Lower lobe of right lung (tissue), 2 donors: ENCODE measurements at regions not wholly inside any gene's neighbourhood (a gene's known extent, or its start where the extent isn't known, plus 50 kb on each side); places are given as distances from the start of the nearest gene placed in this dataset.

Experiments used
- ATAC-seq, 2 donors: fragments of 200-7000 bp; cut with Tn5 transposase; one replicate each; pipeline ENCODE4 v1.9.1; 2020 to 2022; ENCODE audit warnings: mild to moderate bottlenecking in 2 of 2, moderate library complexity in 2 of 2
- DNase-seq: peaks from one replicate; pipeline ENCODE4 v3.0.0-alpha.2; 2020
- H3K27ac ChIP-seq: fragments of 200-600 bp; one replicate; pipeline ENCODE4 v1.8.0; 2022
- H3K27me3 ChIP-seq: fragments of 200-600 bp; one replicate; pipeline ENCODE4 v1.8.0; 2022; ENCODE audit warnings: low read depth
- H3K36me3 ChIP-seq: fragments of 200-600 bp; one replicate; pipeline ENCODE4 v1.8.0; 2022; ENCODE audit warnings: mild to moderate bottlenecking
- H3K4me1 ChIP-seq: fragments of 200-600 bp; one replicate; pipeline ENCODE4 v1.8.0; 2022
- H3K4me3 ChIP-seq: fragments of 200-600 bp; one replicate; pipeline ENCODE4 v1.8.0; 2022; ENCODE audit warnings: mild to moderate bottlenecking
- H3K9me3 ChIP-seq: fragments of 200-600 bp; one replicate; pipeline ENCODE4 v1.8.0; 2022
- intact Hi-C: fragments of 100-400 bp; cut with DNase I; formaldehyde crosslinking; loops from one replicate; pipeline ENCODE4 v1.11.0; 2022
- TF ChIP-seq, protein P1 (sequence below): fragments of 200-600 bp; IDR thresholded peaks from one replicate; pipeline ENCODE4 v1.8.0; 2022; ENCODE audit warnings: antibody characterized with exemption, mild to moderate bottlenecking
- donor health status: DM: no; HTN: yes; CAD: no; lungs with severe emphysema.

DNA sequence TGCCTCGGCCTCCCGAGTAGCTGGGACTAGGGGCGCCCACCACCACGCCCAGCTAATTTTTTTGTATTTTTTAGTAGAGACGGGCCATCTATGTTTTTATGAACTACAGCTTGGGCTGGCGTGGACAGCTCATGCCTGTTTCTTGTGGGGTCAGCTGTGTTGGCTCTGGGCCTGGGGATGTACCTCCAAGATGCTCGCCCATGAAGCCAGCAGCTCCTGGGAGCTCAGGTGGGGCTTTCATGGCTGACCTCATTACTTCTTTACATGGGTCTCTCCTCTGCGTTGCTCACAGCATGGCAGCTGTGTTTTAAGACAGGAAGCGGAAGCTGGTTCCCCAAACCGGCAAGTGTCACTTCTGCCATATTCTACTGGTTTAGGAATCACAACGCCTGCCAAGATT lies 203.1 kb downstream of the SOX11 start:
- intact Hi-C loops: no loop called here
- no peaks in the 10 kb centered on the region for H3K36me3 ChIP-seq
- no peak for DNase-seq
- ATAC-seq: no peak
- no peaks in the 10 kb centered on the region for H3K27me3 ChIP-seq
- no peaks in the 10 kb centered on the region for H3K9me3 ChIP-seq
- no peak overlapping the region for H3K27ac ChIP-seq
- no peak overlapping the region for H3K4me3 ChIP-seq
- no peaks in the 10 kb centered on the region for H3K4me1 ChIP-seq
- TF ChIP-seq, protein P1, sequence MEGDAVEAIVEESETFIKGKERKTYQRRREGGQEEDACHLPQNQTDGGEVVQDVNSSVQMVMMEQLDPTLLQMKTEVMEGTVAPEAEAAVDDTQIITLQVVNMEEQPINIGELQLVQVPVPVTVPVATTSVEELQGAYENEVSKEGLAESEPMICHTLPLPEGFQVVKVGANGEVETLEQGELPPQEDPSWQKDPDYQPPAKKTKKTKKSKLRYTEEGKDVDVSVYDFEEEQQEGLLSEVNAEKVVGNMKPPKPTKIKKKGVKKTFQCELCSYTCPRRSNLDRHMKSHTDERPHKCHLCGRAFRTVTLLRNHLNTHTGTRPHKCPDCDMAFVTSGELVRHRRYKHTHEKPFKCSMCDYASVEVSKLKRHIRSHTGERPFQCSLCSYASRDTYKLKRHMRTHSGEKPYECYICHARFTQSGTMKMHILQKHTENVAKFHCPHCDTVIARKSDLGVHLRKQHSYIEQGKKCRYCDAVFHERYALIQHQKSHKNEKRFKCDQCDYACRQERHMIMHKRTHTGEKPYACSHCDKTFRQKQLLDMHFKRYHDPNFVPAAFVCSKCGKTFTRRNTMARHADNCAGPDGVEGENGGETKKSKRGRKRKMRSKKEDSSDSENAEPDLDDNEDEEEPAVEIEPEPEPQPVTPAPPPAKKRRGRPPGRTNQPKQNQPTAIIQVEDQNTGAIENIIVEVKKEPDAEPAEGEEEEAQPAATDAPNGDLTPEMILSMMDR: no peak

DNA sequence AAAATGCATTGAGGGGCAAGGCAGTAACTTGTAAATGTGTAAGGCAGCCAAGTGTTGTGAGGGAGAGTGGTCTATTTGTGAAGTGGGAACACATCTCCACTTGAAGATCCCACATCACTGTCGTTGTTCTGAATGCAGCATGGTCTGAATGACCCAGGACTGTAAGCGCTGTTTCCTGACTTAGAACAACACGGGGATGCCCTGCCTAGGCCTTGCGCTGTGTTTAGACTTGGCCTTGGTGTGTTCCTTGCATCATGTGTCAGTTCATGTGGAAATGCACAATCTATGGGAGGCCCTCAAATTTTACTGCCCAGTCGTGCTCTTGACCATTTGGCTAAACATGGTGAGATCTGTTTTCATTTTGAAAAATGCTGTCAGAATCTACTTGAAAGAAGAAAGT lies 205.1 kb downstream of the SOX11 start:
- DNase-seq (no peak), ATAC-seq (no peak)
- no peaks in the 10 kb centered on the region for H3K36me3 ChIP-seq
- TF ChIP-seq, protein P1: no peak
- no peaks in the 10 kb centered on the region for H3K9me3 ChIP-seq
- H3K4me1 ChIP-seq: no peaks in the 10 kb centered on the region
- no peaks in the 10 kb centered on the region for H3K27me3 ChIP-seq
- H3K27ac ChIP-seq: no peak overlapping the region
- intact Hi-C loops: no loop called here
- H3K4me3 ChIP-seq: no peak overlapping the region

DNA sequence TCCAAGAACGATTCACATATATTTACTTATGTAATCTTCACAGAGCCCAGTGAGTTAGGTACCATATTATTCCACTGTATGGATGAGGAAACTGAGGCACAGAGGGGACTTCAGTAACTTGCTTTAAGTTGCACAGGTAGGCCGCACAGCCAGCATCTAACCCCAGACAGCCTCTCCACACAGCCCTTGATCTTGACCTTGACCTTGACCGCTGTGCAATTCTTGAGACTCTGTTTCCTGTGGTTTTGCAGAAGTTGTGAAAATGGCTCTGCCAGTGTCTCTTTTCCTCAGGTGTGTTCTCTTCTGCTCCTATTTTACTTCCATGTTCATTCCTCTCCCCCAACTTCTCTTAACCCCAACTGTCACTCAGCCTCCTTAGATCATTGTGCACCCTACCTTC lies 206.5 kb downstream of the SOX11 start:
- H3K27me3 ChIP-seq: no peaks in the 10 kb centered on the region
- TF ChIP-seq, protein P1: no peak
- H3K4me3 ChIP-seq: no peak overlapping the region
- H3K27ac ChIP-seq: no peak overlapping the region
- ATAC-seq: no peak
- intact Hi-C loops: no loop called here
- H3K36me3 ChIP-seq: no peaks in the 10 kb centered on the region
- no peaks in the 10 kb centered on the region for H3K9me3 ChIP-seq
- H3K4me1 ChIP-seq: no peaks in the 10 kb centered on the region
- no peak for DNase-seq

DNA sequence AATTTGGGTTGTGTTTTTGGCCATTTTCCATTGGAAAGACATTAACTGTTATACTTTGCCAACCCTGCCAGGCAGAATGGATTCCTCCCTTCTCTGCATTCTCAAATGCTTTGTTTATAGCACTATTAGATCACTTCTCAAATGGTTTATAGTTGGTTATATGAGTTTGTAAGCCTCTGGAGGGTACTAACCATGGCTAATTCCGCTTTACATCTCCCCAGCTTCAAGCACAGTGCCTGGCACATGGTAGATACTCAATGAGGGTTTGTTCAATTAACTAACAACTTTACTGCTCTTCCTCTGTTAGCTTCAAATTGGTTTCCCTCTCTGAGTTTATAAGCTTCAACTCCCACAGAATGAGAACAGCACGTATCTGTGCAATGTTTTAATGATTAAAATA lies 213.5 kb downstream of the SOX11 start:
- TF ChIP-seq, protein P1: no peak
- no peaks in the 10 kb centered on the region for H3K9me3 ChIP-seq
- intact Hi-C loops: no loop called here
- ATAC-seq: no peak
- no peaks in the 10 kb centered on the region for H3K27me3 ChIP-seq
- H3K36me3 ChIP-seq: no peaks in the 10 kb centered on the region
- DNase-seq: no peak
- H3K27ac ChIP-seq: no peak overlapping the region
- H3K4me3 ChIP-seq: no peak overlapping the region
- H3K4me1 ChIP-seq: no peaks in the 10 kb centered on the region

DNA sequence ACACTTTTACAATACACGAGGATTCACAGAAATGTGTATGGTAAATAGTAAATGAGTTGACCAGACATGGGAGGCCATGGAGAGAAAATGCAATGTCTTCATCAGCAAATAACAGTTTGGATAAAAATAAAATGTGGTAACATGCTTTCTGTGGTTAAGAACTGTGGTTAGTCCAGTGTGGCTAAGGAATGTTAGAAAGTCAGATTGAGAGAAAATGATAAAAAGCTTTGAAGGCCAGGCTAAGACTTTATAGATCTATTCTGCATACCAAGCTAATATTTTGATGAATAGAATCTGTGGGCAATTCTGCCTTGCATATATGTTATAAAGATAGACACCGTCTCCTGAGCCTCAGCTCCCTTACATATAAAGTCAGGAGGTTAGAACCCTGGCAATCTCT lies 215.9 kb downstream of the SOX11 start:
- Histone ChIP-seq H3K27me3 (no peaks in the 10 kb centered on the region), H3K4me1 (no peaks in the 10 kb centered on the region), H3K9me3 (no peaks in the 10 kb centered on the region), H3K27ac (no peak overlapping the region), H3K4me3 (no peak overlapping the region), H3K36me3 (no peaks in the 10 kb centered on the region)
- no peak for ATAC-seq
- no peak for DNase-seq
- TF ChIP-seq, protein P1: no peak
- intact Hi-C loops: no loop called here

DNA sequence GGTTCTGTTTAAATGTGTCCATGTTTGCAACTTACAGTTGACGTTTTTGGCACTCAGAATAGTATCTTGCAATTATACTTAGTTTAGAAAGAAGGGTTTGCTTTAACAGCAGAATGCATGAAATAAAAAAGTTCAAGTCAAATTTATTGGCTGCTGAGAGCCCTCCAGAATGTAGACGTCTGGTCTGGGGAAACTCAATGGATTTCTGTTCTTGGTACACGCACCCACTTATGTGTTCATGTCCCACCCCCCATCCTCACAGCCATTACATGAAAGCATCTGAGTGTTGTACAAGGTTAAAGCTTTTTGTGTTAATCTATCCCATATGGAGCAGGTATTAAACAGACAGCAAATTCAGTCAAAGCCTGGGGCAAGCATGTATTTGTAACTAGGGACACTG lies 219.5 kb downstream of the SOX11 start:
- H3K9me3 ChIP-seq: no peaks in the 10 kb centered on the region
- DNase-seq (no peak), ATAC-seq (no peak)
- no peaks in the 10 kb centered on the region for H3K27me3 ChIP-seq
- no peak overlapping the region for H3K27ac ChIP-seq
- no peaks in the 10 kb centered on the region for H3K36me3 ChIP-seq
- no peak overlapping the region for H3K4me3 ChIP-seq
- H3K4me1 ChIP-seq: peaks cover 10% of the 10 kb centered on the region
- intact Hi-C loops: no loop called here
- TF ChIP-seq, protein P1: no peak
